DOHH2 (cell line): ENCODE measurements at regions not wholly inside any gene's neighbourhood (a gene's known extent, or its start where the extent isn't known, plus 50 kb on each side); places are given as distances from the start of the nearest gene placed in this dataset.

Experiments
- CTCF ChIP-seq: fragments of 200-600 bp; sonication (generic); IDR thresholded peaks from one replicate; pipeline ENCODE4 v1.5.1; 2014; ENCODE audit warnings: antibody characterized with exemption, mild to moderate bottlenecking, low read depth, low read length; ENCODE audit not compliant: poor library complexity, severe bottlenecking
- EZH2phosphoT487 ChIP-seq: fragments of 200-600 bp; sonication (generic); IDR thresholded peaks from 2 replicates; pipeline ENCODE4 v1.6.1; 2017; ENCODE audit warnings: borderline replicate concordance, mild to moderate bottlenecking, antibody characterized with exemption, low read length, moderate library complexity, mixed read lengths

GRCh38 chr18:1075876-1076275 lies 171.2 kb downstream of the ADCYAP1 start:
- TF ChIP-seq CTCF (no peak), EZH2phosphoT487 (no peak)
